ENCODE measurements at regions not wholly inside any gene's neighbourhood (a gene's known extent, or its start where the extent isn't known, plus 50 kb on each side); places are given as distances from the start of the nearest gene placed in this dataset.

- DNase-seq (ENCODE audit: low read depth), result no peak
Measured at GRCh38 chr14:104291123-104292000, 153.0 kb downstream of the KIF26A start.

- no peak for DNase-seq (ENCODE audit: low read depth)
Measured at GRCh38 chr14:104292084-104292970, 153.9 kb downstream of the KIF26A start.

- DNase-seq (ENCODE audit: low read depth), result no peak
Measured at GRCh38 chr14:104293231-104293841, 154.9 kb downstream of the KIF26A start.

GRCh38 chr14:104293851-104294627, 155.7 kb downstream of the KIF26A start:
- DNase-seq (ENCODE audit: low read depth), result no peak

GRCh38 chr14:104294628-104294982, 156.2 kb downstream of the KIF26A start:
- DNase-seq (ENCODE audit: low read depth), result no peak

- DNase-seq (ENCODE audit: low read depth), result no peak
Measured at GRCh38 chr14:104294983-104295680, 156.7 kb downstream of the KIF26A start.

- no peak for DNase-seq (ENCODE audit: low read depth)
Measured at GRCh38 chr14:104295681-104296387, 157.4 kb downstream of the KIF26A start.

GRCh38 chr14:104296388-104297312, 158.3 kb downstream of the KIF26A start:
- DNase-seq (ENCODE audit: low read depth), result no peak

GRCh38 chr14:104297313-104297704, 158.9 kb downstream of the KIF26A start:
- DNase-seq (ENCODE audit: low read depth), result no peak

- DNase-seq (ENCODE audit: low read depth), result no peak
Measured at GRCh38 chr14:104297721-104298401, 159.5 kb downstream of the KIF26A start.

GRCh38 chr14:104298458-104298857, 160.1 kb downstream of the KIF26A start:
- no peak for DNase-seq (ENCODE audit: low read depth)

- no peak for DNase-seq (ENCODE audit: low read depth)
Measured at GRCh38 chr14:104299993-104300761, 161.8 kb downstream of the KIF26A start.

- no peak for DNase-seq (ENCODE audit: low read depth)
Measured at GRCh38 chr14:104301731-104302460, 163.5 kb downstream of the KIF26A start.

GRCh38 chr14:104302794-104303405, 164.5 kb downstream of the KIF26A start:
- no peak for DNase-seq (ENCODE audit: low read depth)

GRCh38 chr14:104303705-104304425, 165.5 kb downstream of the KIF26A start:
- DNase-seq (ENCODE audit: low read depth), result no peak
